ENCODE measurements at regions not wholly inside any gene's neighbourhood (a gene's known extent, or its start where the extent isn't known, plus 50 kb on each side); places are given as distances from the start of the nearest gene placed in this dataset.

DNA sequence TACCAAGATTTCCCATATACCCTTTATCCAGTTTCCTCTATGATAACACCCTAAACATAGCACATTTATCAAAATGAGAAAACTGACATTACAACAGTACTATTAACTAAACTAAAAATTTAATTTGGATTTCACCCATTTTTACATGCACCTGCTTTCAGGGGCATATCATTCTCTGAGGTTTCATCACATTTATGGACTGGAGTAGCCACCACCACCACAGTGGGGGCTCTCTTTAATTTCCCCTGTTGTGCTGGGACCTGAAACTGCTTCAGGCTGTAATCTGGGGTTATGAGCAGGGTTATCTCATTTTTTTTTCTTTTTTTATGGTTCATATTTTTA lies 637.9 kb upstream of the DPP6 start:
- TF ChIP-seq RAD21 (conservative IDR thresholded peaks at IDR 0.05), result no peak
- TF ChIP-seq, protein P1, sequence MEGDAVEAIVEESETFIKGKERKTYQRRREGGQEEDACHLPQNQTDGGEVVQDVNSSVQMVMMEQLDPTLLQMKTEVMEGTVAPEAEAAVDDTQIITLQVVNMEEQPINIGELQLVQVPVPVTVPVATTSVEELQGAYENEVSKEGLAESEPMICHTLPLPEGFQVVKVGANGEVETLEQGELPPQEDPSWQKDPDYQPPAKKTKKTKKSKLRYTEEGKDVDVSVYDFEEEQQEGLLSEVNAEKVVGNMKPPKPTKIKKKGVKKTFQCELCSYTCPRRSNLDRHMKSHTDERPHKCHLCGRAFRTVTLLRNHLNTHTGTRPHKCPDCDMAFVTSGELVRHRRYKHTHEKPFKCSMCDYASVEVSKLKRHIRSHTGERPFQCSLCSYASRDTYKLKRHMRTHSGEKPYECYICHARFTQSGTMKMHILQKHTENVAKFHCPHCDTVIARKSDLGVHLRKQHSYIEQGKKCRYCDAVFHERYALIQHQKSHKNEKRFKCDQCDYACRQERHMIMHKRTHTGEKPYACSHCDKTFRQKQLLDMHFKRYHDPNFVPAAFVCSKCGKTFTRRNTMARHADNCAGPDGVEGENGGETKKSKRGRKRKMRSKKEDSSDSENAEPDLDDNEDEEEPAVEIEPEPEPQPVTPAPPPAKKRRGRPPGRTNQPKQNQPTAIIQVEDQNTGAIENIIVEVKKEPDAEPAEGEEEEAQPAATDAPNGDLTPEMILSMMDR (IDR thresholded peaks at IDR 0.05; ENCODE audit: poor library complexity, severe bottlenecking), result no peak
- no peak for TF ChIP-seq EZH2 (IDR thresholded peaks at IDR 0.05; ENCODE audit: borderline replicate concordance, insufficient read depth, low read length, poor library complexity, severe bottlenecking)
